IMR-90 (cell line): ENCODE measurements at regions not wholly inside any gene's neighbourhood (a gene's known extent, or its start where the extent isn't known, plus 50 kb on each side); places are given as distances from the start of the nearest gene placed in this dataset.

Experiments used
- ATAC-seq: fragments of 200-7000 bp; cut with Tn5 transposase; 2 replicates; pipeline ENCODE4 v1.9.1; 2020; ENCODE audit warnings: low read depth, mild to moderate bottlenecking, moderate library complexity
- BruUV-seq: library from RNA; stranded (reverse); fragments of 400-500 nt; replicated peaks from 2 replicates; lab custom pipeline; 2021; lab: Mats Ljungman, UMichigan
- CTCF ChIA-PET: fragments of 300-600 bp; formaldehyde crosslinking; extraction: SDS; loops from one replicate; lab custom pipeline; 2021; ENCODE audit warnings: antibody characterized with exemption; lab: Yijun Ruan, JAX
- POLR2A ChIA-PET: fragments of 300-600 bp; sonication (Branson Sonifier 250); formaldehyde crosslinking; loops from one replicate; lab custom pipeline; 2022; ENCODE audit warnings: antibody characterized with exemption; ENCODE audit not compliant: unreplicated experiment; lab: Charles Lee
- DNase-seq: peaks from one replicate; pipeline ENCODE4 v3.0.0; 2013
- H2AFZ ChIP-seq: replicated peaks from 2 replicates; pipeline ENCODE3; 2013; ENCODE audit warnings: low read length, mild to moderate bottlenecking; ENCODE audit not compliant: poor library complexity
- H2AK5ac ChIP-seq: 2 replicates; pipeline ENCODE4 v1.6.1; 2013; ENCODE audit warnings: low read depth, low read length, inconsistent platforms
- H2AK9ac ChIP-seq: replicated peaks from 2 replicates; pipeline ENCODE3; 2013; ENCODE audit warnings: mild to moderate bottlenecking, low read depth, low read length, moderate library complexity; ENCODE audit not compliant: poor library complexity
- H2BK120ac ChIP-seq: 2 replicates; pipeline ENCODE4 v1.6.1; 2013; ENCODE audit warnings: low read depth, low read length, inconsistent platforms
- H2BK15ac ChIP-seq: 3 replicates; pipeline ENCODE4 v1.6.1; 2013; ENCODE audit warnings: low read depth, low read length, inconsistent platforms
- H2BK20ac ChIP-seq: 2 replicates; pipeline ENCODE4 v1.6.1; 2013; ENCODE audit warnings: low read depth, mild to moderate bottlenecking, inconsistent platforms, low read length, moderate library complexity
- H2BK5ac ChIP-seq: 2 replicates; pipeline ENCODE4 v1.6.1; 2013; ENCODE audit warnings: mild to moderate bottlenecking, low read depth, low read length, inconsistent platforms; ENCODE audit not compliant: poor library complexity, severe bottlenecking
- H3K14ac ChIP-seq: replicated peaks from 2 replicates; pipeline ENCODE4 v1.6.1; 2013; ENCODE audit warnings: low read depth, low read length, inconsistent platforms
- H3K18ac ChIP-seq: 2 replicates; pipeline ENCODE4 v1.6.1; 2013; ENCODE audit warnings: low read depth, low read length, control low read depth
- H3K23ac ChIP-seq: 2 replicates; pipeline ENCODE4 v1.6.1; 2013; ENCODE audit warnings: low read depth, low read length, inconsistent platforms
- H3K27ac ChIP-seq: 2 replicates; pipeline ENCODE4 v1.5.1; 2013; ENCODE audit warnings: mild to moderate bottlenecking, control low read depth, low read length; ENCODE audit not compliant: insufficient read depth
- H3K27me3 ChIP-seq: 2 replicates; pipeline ENCODE4 v1.6.1; 2013; ENCODE audit warnings: low read length; ENCODE audit not compliant: control insufficient read depth, insufficient read depth
- H3K36me3 ChIP-seq: 2 replicates; pipeline ENCODE4 v1.6.1; 2013; ENCODE audit warnings: low read length, mixed read lengths; ENCODE audit not compliant: control insufficient read depth, insufficient read depth
- H3K4ac ChIP-seq: 2 replicates; pipeline ENCODE4 v1.6.1; 2013; ENCODE audit warnings: low read depth, low read length, inconsistent platforms
- H3K4me1 ChIP-seq: 2 replicates; pipeline ENCODE4 v1.6.1; 2013; ENCODE audit warnings: low read length, mixed read lengths; ENCODE audit not compliant: control insufficient read depth, insufficient read depth
- H3K4me2 ChIP-seq: 2 replicates; pipeline ENCODE4 v1.6.1; 2013; ENCODE audit warnings: low read depth, mild to moderate bottlenecking, control low read depth, low read length, moderate library complexity
- H3K4me3 ChIP-seq: 2 replicates; pipeline ENCODE4 v1.5.1; 2013; ENCODE audit warnings: low read depth, mild to moderate bottlenecking, control low read depth, low read length, moderate library complexity; ENCODE audit not compliant: insufficient read depth
- H3K56ac ChIP-seq: 2 replicates; pipeline ENCODE4 v1.6.1; 2013; ENCODE audit warnings: low read length, inconsistent platforms; ENCODE audit not compliant: insufficient read depth; ENCODE audit errors: extremely low read depth
- H3K79me1 ChIP-seq, 2 experiments: 2 replicates each; pipeline ENCODE4 v1.6.1; 2013; ENCODE audit warnings: low read length in 2 of 2, inconsistent platforms in 1 of 2, low read depth in 1 of 2
- H3K9ac ChIP-seq: 2 replicates; pipeline ENCODE4 v1.6.1; 2013; ENCODE audit warnings: low read depth, low read length, control low read depth
- H3K9me1 ChIP-seq: 2 replicates; pipeline ENCODE4 v1.6.1; 2013; ENCODE audit warnings: low read length, inconsistent platforms; ENCODE audit not compliant: insufficient read depth
- H3K9me3 ChIP-seq: 2 replicates; pipeline ENCODE4 v1.6.1; 2013; ENCODE audit warnings: low read length; ENCODE audit not compliant: control insufficient read depth, insufficient read depth
- H4K20me1 ChIP-seq: 2 replicates; pipeline ENCODE4 v1.6.1; 2013; ENCODE audit warnings: low read length, inconsistent platforms; ENCODE audit not compliant: insufficient read depth
- H4K5ac ChIP-seq: 2 replicates; pipeline ENCODE4 v1.6.1; 2013; ENCODE audit warnings: mild to moderate bottlenecking, low read depth, low read length, control low read depth
- H4K8ac ChIP-seq, 2 experiments: 2 replicates each; pipeline ENCODE4 v1.6.1; 2013; ENCODE audit warnings: low read depth in 2 of 2, low read length in 2 of 2, control low read depth in 1 of 2, inconsistent platforms in 1 of 2
- H4K91ac ChIP-seq: 2 replicates; pipeline ENCODE4 v1.6.1; 2013; ENCODE audit warnings: low read depth, low read length, inconsistent platforms; ENCODE audit not compliant: insufficient read depth
- BHLHE40 ChIP-seq: fragments of 150-350 bp; IDR thresholded peaks from 2 replicates; pipeline ENCODE4 v1.6.1; 2016; ENCODE audit warnings: mild to moderate bottlenecking, low read depth, low read length
- CHD1 ChIP-seq: IDR thresholded peaks from 2 replicates; pipeline ENCODE4 v1.6.1; 2012; ENCODE audit warnings: low read depth, low read length, improper control_type of control experiment
- MAZ ChIP-seq: IDR thresholded peaks from 2 replicates; pipeline ENCODE4 v1.6.1; 2012; ENCODE audit warnings: low read depth, mild to moderate bottlenecking, low read length, improper control_type of control experiment, moderate library complexity, borderline replicate concordance
- MXI1 ChIP-seq: IDR thresholded peaks from 2 replicates; pipeline ENCODE4 v1.6.1; 2012; ENCODE audit warnings: low read depth, mild to moderate bottlenecking, low read length, moderate library complexity, borderline replicate concordance
- NFE2L2 ChIP-seq: fragments of 150-350 bp; IDR thresholded peaks from 2 replicates; pipeline ENCODE4 v1.6.1; 2016; ENCODE audit warnings: low read depth, mild to moderate bottlenecking, low read length
- POLR2A ChIP-seq: IDR thresholded peaks from 2 replicates; pipeline ENCODE4 v1.6.1; 2012; ENCODE audit warnings: mild to moderate bottlenecking, low read depth, low read length
- RAD21 ChIP-seq: IDR thresholded peaks from 2 replicates; pipeline ENCODE4 v1.6.1; 2012; ENCODE audit warnings: low read length, improper control_type of control experiment
- RCOR1 ChIP-seq: IDR thresholded peaks from 2 replicates; pipeline ENCODE4 v1.6.1; 2012; ENCODE audit warnings: mild to moderate bottlenecking, low read length, improper control_type of control experiment; ENCODE audit not compliant: insufficient replicate concordance
- RFX5 ChIP-seq: IDR thresholded peaks from 2 replicates; pipeline ENCODE4 v1.8.0; 2012; ENCODE audit warnings: low read depth, mild to moderate bottlenecking, low read length, moderate library complexity
- SMC3 ChIP-seq: fragments of 150-350 bp; IDR thresholded peaks from 2 replicates; pipeline ENCODE4 v1.6.1; 2016; ENCODE audit warnings: low read depth, mild to moderate bottlenecking, antibody characterized with exemption, low read length, moderate library complexity
- WGBS, 2 experiments: methylation state at CpG; one replicate each; pipeline versions ENCODE4 v1.1.5 to v1.1.7; 2013; ENCODE audit warnings: missing lambda C conversion rate in 2 of 2; ENCODE audit not compliant: insufficient read length in 1 of 2; ENCODE audit errors: extremely low coverage in 2 of 2; 5-methylcytosine and 5-hydroxymethylcytosine counted together
- dilution Hi-C: fragments of 300-500 bp; cut with HindIII; formaldehyde crosslinking; loops from one replicate; pipeline ENCODE4 v1.14.3; 2018; ENCODE audit warnings: low sequenced_read_pairs; ENCODE audit not compliant: unreplicated experiment
- in situ Hi-C: fragments of 300-500 bp; cut with MboI; formaldehyde crosslinking; loops from 3 replicates; pipeline ENCODE4 v1.14.3; 2019; ENCODE audit warnings: low sequenced_read_pairs, inconsistent platforms, mixed read lengths
- intact Hi-C: fragments of 100-400 bp; cut with micrococcal nuclease; formaldehyde crosslinking; loops from 2 replicates; pipeline ENCODE4 v1.10.0; 2022
- TF ChIP-seq, protein P1 (sequence below): conservative IDR thresholded peaks from 2 replicates; pipeline ENCODE4 v1.5.1; 2012; ENCODE audit warnings: mild to moderate bottlenecking, low read depth, low read length, improper control_type of control experiment
- TF ChIP-seq, protein P2 (sequence below): fragments of 150-350 bp; IDR thresholded peaks from 2 replicates; pipeline ENCODE4 v1.6.1; 2017; ENCODE audit warnings: mild to moderate bottlenecking, antibody characterized with exemption, low read length, low read depth

DNA sequence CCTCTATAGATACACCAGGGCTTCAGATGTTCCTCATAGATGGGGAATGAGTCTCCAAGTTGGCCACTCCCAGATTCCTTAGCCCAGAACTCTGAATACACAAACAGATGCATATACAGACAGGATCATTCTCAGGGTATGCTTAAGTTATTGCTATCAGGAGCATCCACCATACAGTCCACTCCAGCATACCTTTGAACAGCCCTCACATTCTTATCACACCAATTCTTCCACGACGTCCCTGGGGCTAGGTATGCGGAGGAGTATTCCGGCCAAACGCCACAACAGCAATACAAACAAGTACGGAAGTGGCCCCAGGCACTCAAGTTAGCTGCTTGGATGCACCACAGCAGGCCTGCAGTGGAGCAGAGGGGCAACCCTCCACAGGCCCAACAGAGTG is 312.5 kb upstream of the CHAC2 start:
- intact Hi-C loops = no loop called here
- H3K36me3 ChIP-seq = no peaks in the 10 kb centered on the region
- H3K4me2 ChIP-seq = no peak overlapping the region
- H2BK5ac ChIP-seq = no peak overlapping the region
- H3K4ac ChIP-seq = no peak overlapping the region
- H2AFZ ChIP-seq = peak overlapping the region; percentile 78
- ATAC-seq (peak; percentile 77), DNase-seq (peak; percentile 49)
- no peak overlapping the region for H2BK15ac ChIP-seq
- dilution Hi-C loops = no loop called here
- WGBS, 2 experiments = no CpG with 5 or more reads among the region's 6 CpGs
- H3K18ac ChIP-seq = no peak overlapping the region
- H3K14ac ChIP-seq = no peak overlapping the region; the same call in 1 of the 2 replicates
- no peak overlapping the region for H3K27ac ChIP-seq
- H4K91ac ChIP-seq = no peak overlapping the region
- no peaks in the 10 kb centered on the region; the same call in 1 of the 2 replicates for H3K27me3 ChIP-seq
- H4K20me1 ChIP-seq = no peaks in the 10 kb centered on the region
- no peak overlapping the region for H4K5ac ChIP-seq
- no TSS peak for BruUV-seq
- H3K4me3 ChIP-seq = no peak overlapping the region
- peaks cover 2% of the 10 kb centered on the region; the same call in 1 of the 2 replicates for H3K4me1 ChIP-seq
- H3K79me1 ChIP-seq = no peaks in the 10 kb centered on the region
- no peak overlapping the region for H3K9ac ChIP-seq
- H2BK120ac ChIP-seq = 0 out of 2 replicates have a peak overlapping the region, but pooled peaks have one; percentile 17
- no peak overlapping the region for H2AK5ac ChIP-seq
- TF ChIP-seq RCOR1 (no peak), RFX5 (no peak), SMC3 (no peak), RAD21 (no peak), NFE2L2 (no peak), MXI1 (no peak), BHLHE40 (no peak), MAZ (no peak), POLR2A (no peak), CHD1 (no peak)
- TF ChIP-seq, protein P1, sequence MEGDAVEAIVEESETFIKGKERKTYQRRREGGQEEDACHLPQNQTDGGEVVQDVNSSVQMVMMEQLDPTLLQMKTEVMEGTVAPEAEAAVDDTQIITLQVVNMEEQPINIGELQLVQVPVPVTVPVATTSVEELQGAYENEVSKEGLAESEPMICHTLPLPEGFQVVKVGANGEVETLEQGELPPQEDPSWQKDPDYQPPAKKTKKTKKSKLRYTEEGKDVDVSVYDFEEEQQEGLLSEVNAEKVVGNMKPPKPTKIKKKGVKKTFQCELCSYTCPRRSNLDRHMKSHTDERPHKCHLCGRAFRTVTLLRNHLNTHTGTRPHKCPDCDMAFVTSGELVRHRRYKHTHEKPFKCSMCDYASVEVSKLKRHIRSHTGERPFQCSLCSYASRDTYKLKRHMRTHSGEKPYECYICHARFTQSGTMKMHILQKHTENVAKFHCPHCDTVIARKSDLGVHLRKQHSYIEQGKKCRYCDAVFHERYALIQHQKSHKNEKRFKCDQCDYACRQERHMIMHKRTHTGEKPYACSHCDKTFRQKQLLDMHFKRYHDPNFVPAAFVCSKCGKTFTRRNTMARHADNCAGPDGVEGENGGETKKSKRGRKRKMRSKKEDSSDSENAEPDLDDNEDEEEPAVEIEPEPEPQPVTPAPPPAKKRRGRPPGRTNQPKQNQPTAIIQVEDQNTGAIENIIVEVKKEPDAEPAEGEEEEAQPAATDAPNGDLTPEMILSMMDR = no peak
- TF ChIP-seq, protein P2, sequence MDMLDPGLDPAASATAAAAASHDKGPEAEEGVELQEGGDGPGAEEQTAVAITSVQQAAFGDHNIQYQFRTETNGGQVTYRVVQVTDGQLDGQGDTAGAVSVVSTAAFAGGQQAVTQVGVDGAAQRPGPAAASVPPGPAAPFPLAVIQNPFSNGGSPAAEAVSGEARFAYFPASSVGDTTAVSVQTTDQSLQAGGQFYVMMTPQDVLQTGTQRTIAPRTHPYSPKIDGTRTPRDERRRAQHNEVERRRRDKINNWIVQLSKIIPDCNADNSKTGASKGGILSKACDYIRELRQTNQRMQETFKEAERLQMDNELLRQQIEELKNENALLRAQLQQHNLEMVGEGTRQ = no peak
- no peak overlapping the region for H3K23ac ChIP-seq
- H4K8ac ChIP-seq = no peak overlapping the region; a peak in 1 of 4 replicates
- H2BK20ac ChIP-seq = 0 out of 2 replicates have a peak overlapping the region, but pooled peaks have one; percentile 29
- POLR2A ChIA-PET = no interaction called here
- CTCF ChIA-PET = no interaction called here
- in situ Hi-C loops = no loop called here
- H3K9me3 ChIP-seq = peaks cover 3% of the 10 kb centered on the region
- H3K9me1 ChIP-seq = no peaks in the 10 kb centered on the region
- H3K56ac ChIP-seq = no peak overlapping the region
- peak overlapping the region; percentile 65 for H2AK9ac ChIP-seq
